SU-DHL-6 (cell line): ENCODE measurements at regions not wholly inside any gene's neighbourhood (a gene's known extent, or its start where the extent isn't known, plus 50 kb on each side); places are given as distances from the start of the nearest gene placed in this dataset.

ENCODE experiments used
- EZH2phosphoT487 ChIP-seq: fragments of 200-600 bp; sonication (generic), shearing (Covaris generic); conservative IDR thresholded peaks from 2 replicates; pipeline ENCODE4 v1.6.1; 2018; ENCODE audit warnings: mild to moderate bottlenecking, antibody characterized with exemption, low read length, moderate library complexity, mixed read lengths
- TF ChIP-seq, protein P1 (sequence below): fragments of 200-600 bp; sonication (generic); IDR thresholded peaks from one replicate; pipeline ENCODE4 v1.5.1; 2017; ENCODE audit warnings: antibody characterized with exemption, mild to moderate bottlenecking, low read length, moderate library complexity; ENCODE audit not compliant: insufficient read depth, poor library complexity, severe bottlenecking

- TF ChIP-seq, protein P1, sequence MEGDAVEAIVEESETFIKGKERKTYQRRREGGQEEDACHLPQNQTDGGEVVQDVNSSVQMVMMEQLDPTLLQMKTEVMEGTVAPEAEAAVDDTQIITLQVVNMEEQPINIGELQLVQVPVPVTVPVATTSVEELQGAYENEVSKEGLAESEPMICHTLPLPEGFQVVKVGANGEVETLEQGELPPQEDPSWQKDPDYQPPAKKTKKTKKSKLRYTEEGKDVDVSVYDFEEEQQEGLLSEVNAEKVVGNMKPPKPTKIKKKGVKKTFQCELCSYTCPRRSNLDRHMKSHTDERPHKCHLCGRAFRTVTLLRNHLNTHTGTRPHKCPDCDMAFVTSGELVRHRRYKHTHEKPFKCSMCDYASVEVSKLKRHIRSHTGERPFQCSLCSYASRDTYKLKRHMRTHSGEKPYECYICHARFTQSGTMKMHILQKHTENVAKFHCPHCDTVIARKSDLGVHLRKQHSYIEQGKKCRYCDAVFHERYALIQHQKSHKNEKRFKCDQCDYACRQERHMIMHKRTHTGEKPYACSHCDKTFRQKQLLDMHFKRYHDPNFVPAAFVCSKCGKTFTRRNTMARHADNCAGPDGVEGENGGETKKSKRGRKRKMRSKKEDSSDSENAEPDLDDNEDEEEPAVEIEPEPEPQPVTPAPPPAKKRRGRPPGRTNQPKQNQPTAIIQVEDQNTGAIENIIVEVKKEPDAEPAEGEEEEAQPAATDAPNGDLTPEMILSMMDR, result no peak
- no peak for TF ChIP-seq EZH2phosphoT487
Measured at GRCh38 chr18:68569936-68570335, 145.0 kb downstream of the TMX3 start.
